Amniotic epithelial cell (primary cell): ENCODE measurements at regions not wholly inside any gene's neighbourhood (a gene's known extent, or its start where the extent isn't known, plus 50 kb on each side); places are given as distances from the start of the nearest gene placed in this dataset.

Source experiments
- DNase-seq: peaks from one replicate; pipeline ENCODE4 v3.0.0-alpha.2; 2010; ENCODE audit warnings: low read depth

- no peak for DNase-seq
These were observed 211.4 kb downstream of the GASK1B start for GRCh38 chr4:157961229-157961990.

- no peak for DNase-seq
These were observed 214.9 kb downstream of the GASK1B start for GRCh38 chr4:157957905-157958304.

- no peak for DNase-seq
These were observed 230.8 kb downstream of the GASK1B start for GRCh38 chr4:157942017-157942416.

GRCh38 chr4:157934151-157934550 is 238.7 kb downstream of the GASK1B start:
- DNase-seq: no peak

GRCh38 chr4:157932936-157933335 is 239.9 kb downstream of the GASK1B start:
- no peak for DNase-seq

- no peak for DNase-seq
These were observed 243.3 kb downstream of the GASK1B start for GRCh38 chr4:157929486-157929885.

GRCh38 chr4:157918036-157918832 is 254.6 kb downstream of the GASK1B start:
- no peak for DNase-seq

GRCh38 chr4:157912212-157912611 is 260.6 kb downstream of the GASK1B start:
- no peak for DNase-seq

GRCh38 chr4:157911662-157912061 is 261.2 kb downstream of the GASK1B start:
- DNase-seq: no peak

- DNase-seq: no peak
These were observed 264.1 kb downstream of the GASK1B start for GRCh38 chr4:157908691-157909090.

GRCh38 chr4:157908031-157908430 is 264.8 kb downstream of the GASK1B start:
- no peak for DNase-seq

- no peak for DNase-seq
These were observed 265.4 kb downstream of the GASK1B start for GRCh38 chr4:157907226-157907946.

- no peak for DNase-seq
These were observed 273.8 kb downstream of the GASK1B start for GRCh38 chr4:157898836-157899605.

GRCh38 chr4:157897855-157898370 is 274.9 kb downstream of the GASK1B start:
- DNase-seq: no peak

GRCh38 chr4:157896726-157897125 is 276.1 kb downstream of the GASK1B start:
- DNase-seq: no peak

GRCh38 chr4:157895205-157895604 is 277.6 kb downstream of the GASK1B start:
- no peak for DNase-seq

GRCh38 chr4:157889788-157890187 is 283.0 kb downstream of the GASK1B start:
- DNase-seq: no peak

- no peak for DNase-seq
These were observed 284.5 kb downstream of the GASK1B start for GRCh38 chr4:157888281-157888680.

- DNase-seq: no peak
These were observed 285.5 kb downstream of the GASK1B start for GRCh38 chr4:157887316-157887715.

- DNase-seq: no peak
These were observed 286.2 kb downstream of the GASK1B start for GRCh38 chr4:157886645-157887044.

GRCh38 chr4:157885811-157886210 is 287.0 kb downstream of the GASK1B start:
- DNase-seq: no peak

- DNase-seq: no peak
These were observed 289.9 kb downstream of the GASK1B start for GRCh38 chr4:157882901-157883300.
